GM12891 (cell line): ENCODE measurements at regions not wholly inside any gene's neighbourhood (a gene's known extent, or its start where the extent isn't known, plus 50 kb on each side); places are given as distances from the start of the nearest gene placed in this dataset.

Experiments
- DNase-seq: peaks from one replicate; pipeline ENCODE4 v3.0.0; 2011; ENCODE audit warnings: low spot score; ENCODE audit not compliant: insufficient read length
- FAIRE-seq: peaks from 2 replicates; lab custom pipeline; 2011; peaks lifted over from hg19 to GRCh38; lab: Jason Lieb, UNC
- PAX5 ChIP-seq: IDR thresholded peaks from 2 replicates; pipeline ENCODE4 v1.6.1; 2011; ENCODE audit warnings: low read length, moderate library complexity, mild to moderate bottlenecking; ENCODE audit not compliant: insufficient read depth, severe bottlenecking
- POLR2A ChIP-seq: IDR thresholded peaks from 2 replicates; pipeline ENCODE4 v1.6.1; 2011; ENCODE audit warnings: low read depth, low read length, control low read depth
- POLR2AphosphoS5 ChIP-seq: IDR thresholded peaks from 2 replicates; pipeline ENCODE4 v1.6.1; 2011; ENCODE audit warnings: low read depth, low read length, control low read depth
- POU2F2 ChIP-seq: IDR thresholded peaks from 2 replicates; pipeline ENCODE4 v1.6.1; 2011; ENCODE audit warnings: low read depth, mild to moderate bottlenecking, control low read depth, low read length, moderate library complexity
- SPI1 ChIP-seq: IDR thresholded peaks from 2 replicates; pipeline ENCODE4 v1.6.1; 2011; ENCODE audit warnings: low read depth, low read length, control low read depth
- TAF1 ChIP-seq: IDR thresholded peaks from 2 replicates; pipeline ENCODE4 v1.6.1; 2011; ENCODE audit warnings: low read depth, low read length, control low read depth

GRCh38 chr18:77422974-77423867 lies 173.6 kb downstream of the GALR1 start:
- FAIRE-seq = no peak
- no peak for TF ChIP-seq PAX5
- TF ChIP-seq SPI1 = no peak
- no peak for TF ChIP-seq TAF1
- TF ChIP-seq POLR2A = no peak
- TF ChIP-seq POLR2AphosphoS5 = no peak
- no peak for TF ChIP-seq POU2F2
- no peak for DNase-seq

- FAIRE-seq = no peak
- TF ChIP-seq POLR2A = no peak
- no peak for TF ChIP-seq POU2F2
- TF ChIP-seq TAF1 = no peak
- no peak for TF ChIP-seq POLR2AphosphoS5
- TF ChIP-seq SPI1 = no peak
- no peak for TF ChIP-seq PAX5
Observed at GRCh38 chr18:77433076-77433475, 183.4 kb downstream of the GALR1 start.

GRCh38 chr18:77439888-77440287 lies 190.2 kb downstream of the GALR1 start:
- FAIRE-seq (no peak), DNase-seq (no peak)
- TF ChIP-seq TAF1 (no peak), POLR2AphosphoS5 (no peak), SPI1 (no peak), POLR2A (no peak), POU2F2 (no peak), PAX5 (no peak)

More at GRCh38 chr18:77433076-77433475, 183.4 kb downstream of the GALR1 start:
- no peak for DNase-seq

GRCh38 chr18:77442393-77442792 lies 192.7 kb downstream of the GALR1 start:
- no peak for DNase-seq
- FAIRE-seq = no peak
- no peak for TF ChIP-seq POLR2A
- TF ChIP-seq POU2F2 = no peak
- no peak for TF ChIP-seq POLR2AphosphoS5
- TF ChIP-seq PAX5 = no peak

GRCh38 chr18:77444385-77444784 lies 194.7 kb downstream of the GALR1 start:
- no peak for TF ChIP-seq POLR2A
- no peak for TF ChIP-seq POU2F2
- TF ChIP-seq POLR2AphosphoS5 = no peak
- no peak for TF ChIP-seq PAX5
- DNase-seq (no peak), FAIRE-seq (no peak)

- DNase-seq (no peak), FAIRE-seq (no peak)
- TF ChIP-seq POLR2A (no peak), PAX5 (no peak), SPI1 (no peak)
Observed at GRCh38 chr18:77448046-77448445, 198.4 kb downstream of the GALR1 start.

GRCh38 chr18:77455004-77455403 lies 205.4 kb downstream of the GALR1 start:
- FAIRE-seq = no peak
- no peak for DNase-seq

GRCh38 chr18:77457681-77458080 lies 208.0 kb downstream of the GALR1 start:
- FAIRE-seq = no peak
- TF ChIP-seq POU2F2 (no peak), TAF1 (no peak), POLR2AphosphoS5 (no peak), PAX5 (no peak), POLR2A (no peak), SPI1 (no peak)
- no peak for DNase-seq

More at GRCh38 chr18:77455004-77455403, 205.4 kb downstream of the GALR1 start:
- no peak for TF ChIP-seq TAF1
- no peak for TF ChIP-seq PAX5
- no peak for TF ChIP-seq POLR2A
- no peak for TF ChIP-seq POU2F2
- no peak for TF ChIP-seq POLR2AphosphoS5
- TF ChIP-seq SPI1 = no peak

- no peak for FAIRE-seq
- DNase-seq = no peak
- TF ChIP-seq PAX5 (no peak), POLR2A (no peak), POLR2AphosphoS5 (no peak), POU2F2 (no peak), TAF1 (no peak), SPI1 (no peak)
Observed at GRCh38 chr18:77461062-77461688, 211.5 kb downstream of the GALR1 start.

GRCh38 chr18:77464917-77465316 lies 215.3 kb downstream of the GALR1 start:
- TF ChIP-seq POLR2AphosphoS5 (no peak), PAX5 (no peak), TAF1 (no peak), SPI1 (no peak), POU2F2 (no peak)
- no peak for FAIRE-seq
- DNase-seq = no peak

GRCh38 chr18:77466890-77467289 lies 217.2 kb downstream of the GALR1 start:
- TF ChIP-seq SPI1 = no peak
- no peak for FAIRE-seq
- DNase-seq = no peak
